ENCODE measurements at regions not wholly inside any gene's neighbourhood (a gene's known extent, or its start where the extent isn't known, plus 50 kb on each side); places are given as distances from the start of the nearest gene placed in this dataset.

DNA sequence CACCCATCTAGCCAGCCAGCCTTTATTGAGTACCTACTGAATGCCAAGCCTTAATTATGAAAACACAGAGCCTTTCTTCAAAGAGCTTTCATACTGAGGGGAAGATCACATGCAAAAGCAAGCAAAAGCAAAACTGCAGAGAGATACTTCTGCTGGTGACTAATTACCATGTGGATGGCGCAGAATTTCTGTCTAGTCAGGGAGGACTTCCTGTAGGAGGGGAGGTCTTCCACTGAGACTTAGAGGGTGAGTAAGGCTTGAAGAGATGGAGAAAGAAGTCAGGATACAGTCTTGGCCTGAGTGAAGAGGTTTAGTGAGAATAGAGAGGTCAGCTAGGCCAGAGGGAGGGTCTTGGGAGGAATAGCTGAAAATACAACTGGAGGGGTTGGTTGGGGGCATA is 53.9 kb upstream of the CCL2 start:
- Histone ChIP-seq H3K27ac (no peak overlapping the region), H3K4me1 (no peaks in the 10 kb centered on the region), H3K9me3 (peaks cover 0 to 2% (median 0%) of the 10 kb centered on the region in 4 donors), H3K4me3 (no peak overlapping the region), H3K36me3 (no peaks in the 10 kb centered on the region), H3K27me3 (no peaks in the 10 kb centered on the region)
- DNase-seq = no peak
- TF ChIP-seq, protein P1, sequence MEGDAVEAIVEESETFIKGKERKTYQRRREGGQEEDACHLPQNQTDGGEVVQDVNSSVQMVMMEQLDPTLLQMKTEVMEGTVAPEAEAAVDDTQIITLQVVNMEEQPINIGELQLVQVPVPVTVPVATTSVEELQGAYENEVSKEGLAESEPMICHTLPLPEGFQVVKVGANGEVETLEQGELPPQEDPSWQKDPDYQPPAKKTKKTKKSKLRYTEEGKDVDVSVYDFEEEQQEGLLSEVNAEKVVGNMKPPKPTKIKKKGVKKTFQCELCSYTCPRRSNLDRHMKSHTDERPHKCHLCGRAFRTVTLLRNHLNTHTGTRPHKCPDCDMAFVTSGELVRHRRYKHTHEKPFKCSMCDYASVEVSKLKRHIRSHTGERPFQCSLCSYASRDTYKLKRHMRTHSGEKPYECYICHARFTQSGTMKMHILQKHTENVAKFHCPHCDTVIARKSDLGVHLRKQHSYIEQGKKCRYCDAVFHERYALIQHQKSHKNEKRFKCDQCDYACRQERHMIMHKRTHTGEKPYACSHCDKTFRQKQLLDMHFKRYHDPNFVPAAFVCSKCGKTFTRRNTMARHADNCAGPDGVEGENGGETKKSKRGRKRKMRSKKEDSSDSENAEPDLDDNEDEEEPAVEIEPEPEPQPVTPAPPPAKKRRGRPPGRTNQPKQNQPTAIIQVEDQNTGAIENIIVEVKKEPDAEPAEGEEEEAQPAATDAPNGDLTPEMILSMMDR (IDR thresholded peaks at IDR 0.05) = no peak
- no peak for TF ChIP-seq POLR2A (IDR thresholded peaks at IDR 0.05)

DNA sequence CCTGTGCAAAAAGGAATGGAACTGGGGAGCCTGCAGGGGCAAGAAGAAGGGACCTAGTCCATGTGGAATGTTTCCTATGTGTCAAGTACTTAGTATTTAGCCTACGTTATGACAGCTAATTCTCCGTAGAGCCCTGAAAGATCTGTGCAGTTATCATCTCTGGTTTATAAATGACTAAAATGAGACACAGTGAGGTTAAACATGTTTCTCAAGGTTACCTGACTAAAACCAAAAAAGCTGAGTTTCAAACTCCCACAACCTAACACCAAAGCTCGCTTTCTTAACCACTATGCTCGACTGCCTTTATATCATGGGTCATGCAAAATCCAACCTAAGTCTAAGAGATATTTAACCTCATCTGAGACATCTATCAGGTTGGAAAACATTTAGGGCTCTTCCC is 53.3 kb upstream of the CCL2 start:
- H3K27me3 ChIP-seq = no peaks in the 10 kb centered on the region
- H3K4me3 ChIP-seq = no peak overlapping the region
- H3K4me1 ChIP-seq = no peaks in the 10 kb centered on the region
- no peak for TF ChIP-seq POLR2A (IDR thresholded peaks at IDR 0.05)
- peaks cover 0 to 2% (median 0%) of the 10 kb centered on the region in 4 donors for H3K9me3 ChIP-seq
- H3K36me3 ChIP-seq = no peaks in the 10 kb centered on the region
- DNase-seq = no peak
- no peak overlapping the region for H3K27ac ChIP-seq

DNA sequence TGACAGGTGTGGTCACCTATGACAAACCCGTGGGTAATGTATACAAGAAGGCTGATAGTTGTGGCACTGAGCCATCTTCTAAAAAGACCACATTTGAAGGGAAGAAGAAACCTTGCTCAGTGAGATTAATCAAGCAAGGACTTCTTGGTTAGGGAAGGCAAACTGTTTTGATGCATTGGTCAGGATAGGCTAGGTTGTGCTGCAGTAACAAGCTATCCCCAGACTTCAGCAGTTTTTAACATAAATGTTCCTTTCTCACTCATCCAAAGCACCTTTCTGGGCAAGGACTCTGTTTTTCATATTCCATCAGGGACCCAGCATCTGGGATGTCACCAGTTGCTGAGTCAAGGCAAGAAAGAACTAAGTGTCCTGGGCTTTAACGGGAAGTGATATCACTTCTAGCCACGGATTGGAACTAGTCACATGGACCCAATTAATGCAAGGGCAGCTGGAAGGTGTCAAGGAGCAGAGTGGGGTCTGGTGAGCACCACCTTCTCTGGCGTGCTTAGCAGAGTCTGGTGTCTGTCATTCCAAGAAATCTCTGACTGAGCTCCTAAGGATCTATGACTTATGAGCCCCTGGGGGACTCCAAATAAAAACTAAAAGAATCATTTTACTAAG is 52.0 kb upstream of the CCL2 start:
- Histone ChIP-seq H3K27ac (no peak overlapping the region), H3K4me1 (no peaks in the 10 kb centered on the region), H3K36me3 (no peaks in the 10 kb centered on the region), H3K9me3 (peaks cover 0 to 2% (median 0%) of the 10 kb centered on the region in 4 donors), H3K27me3 (no peaks in the 10 kb centered on the region), H3K4me3 (no peak overlapping the region)
- no peak for DNase-seq
- TF ChIP-seq, protein P1 (IDR thresholded peaks at IDR 0.05) = no peak
- no peak for TF ChIP-seq POLR2A (IDR thresholded peaks at IDR 0.05)

DNA sequence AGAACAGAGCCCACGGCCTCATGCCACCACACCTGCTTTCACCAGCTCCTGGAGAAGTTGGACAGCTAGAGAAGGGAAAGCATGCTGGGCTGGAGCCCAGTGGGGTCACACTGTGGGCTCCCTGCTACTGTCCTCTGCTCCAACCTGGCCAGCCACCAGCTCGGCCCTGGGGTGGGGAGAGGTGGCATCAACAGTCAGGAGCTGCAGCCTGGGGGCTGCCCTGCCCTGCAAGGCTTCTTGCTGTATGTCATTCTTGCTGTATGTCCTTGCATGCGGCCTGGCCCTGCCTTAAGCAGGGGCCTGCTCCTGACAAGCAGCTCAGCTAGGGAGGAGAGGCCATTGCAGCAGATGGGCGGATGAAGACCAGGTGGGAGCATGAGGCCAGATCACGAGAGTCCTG is 50.7 kb upstream of the CCL2 start:
- no peak overlapping the region for H3K27ac ChIP-seq
- no peak for TF ChIP-seq POLR2A (IDR thresholded peaks at IDR 0.05)
- TF ChIP-seq, protein P1 (IDR thresholded peaks at IDR 0.05) = no peak
- no peak overlapping the region for H3K4me3 ChIP-seq
- H3K36me3 ChIP-seq = no peaks in the 10 kb centered on the region
- peaks cover 0 to 2% (median 0%) of the 10 kb centered on the region in 4 donors for H3K9me3 ChIP-seq
- H3K27me3 ChIP-seq = no peaks in the 10 kb centered on the region
- no peak for DNase-seq
- H3K4me1 ChIP-seq = no peaks in the 10 kb centered on the region

Small RNA genes in the stretch of these regions (small RNA-seq; reads per million reads assigned to genes)
- gene RNA5SP438 = 0 reads per million in 2 donors

Measured in Peyer's patch (tissue), 4 donors.